Embryonic facial prominence (tissue), 1 donor: ENCODE measurements at regions not wholly inside any gene's neighbourhood (a gene's known extent, or its start where the extent isn't known, plus 50 kb on each side); places are given as distances from the start of the nearest gene placed in this dataset.

Experiments
- DNase-seq: peaks from one replicate; pipeline ENCODE4 v3.0.0-alpha.2; 2016; ENCODE audit errors: extremely low spot score

- DNase-seq, result no peak
Measured at GRCh38 chr3:178437236-178437635, 99.0 kb upstream of the KCNMB2 start.

GRCh38 chr3:178439504-178439903, 96.7 kb upstream of the KCNMB2 start:
- DNase-seq, result no peak

- DNase-seq, result no peak
Measured at GRCh38 chr3:178440043-178440442, 96.2 kb upstream of the KCNMB2 start.

- DNase-seq, result no peak
Measured at GRCh38 chr3:178443634-178444033, 92.6 kb upstream of the KCNMB2 start.

- DNase-seq, result no peak
Measured at GRCh38 chr3:178445139-178445538, 91.1 kb upstream of the KCNMB2 start.

GRCh38 chr3:178446059-178446458, 90.2 kb upstream of the KCNMB2 start:
- no peak for DNase-seq

GRCh38 chr3:178450476-178450875, 85.8 kb upstream of the KCNMB2 start:
- DNase-seq, result no peak

- no peak for DNase-seq
Measured at GRCh38 chr3:178451799-178452198, 84.4 kb upstream of the KCNMB2 start.

- no peak for DNase-seq
Measured at GRCh38 chr3:178454726-178455125, 81.5 kb upstream of the KCNMB2 start.

GRCh38 chr3:178455226-178455625, 81.0 kb upstream of the KCNMB2 start:
- no peak for DNase-seq

- DNase-seq, result no peak
Measured at GRCh38 chr3:178455946-178456345, 80.3 kb upstream of the KCNMB2 start.

GRCh38 chr3:178456621-178457285, 79.5 kb upstream of the KCNMB2 start:
- DNase-seq, result no peak

- DNase-seq, result no peak
Measured at GRCh38 chr3:178457511-178457910, 78.7 kb upstream of the KCNMB2 start.

GRCh38 chr3:178458313-178459037, 77.8 kb upstream of the KCNMB2 start:
- no peak for DNase-seq

- DNase-seq, result no peak
Measured at GRCh38 chr3:178459038-178459410, 77.2 kb upstream of the KCNMB2 start.

- no peak for DNase-seq
Measured at GRCh38 chr3:178465260-178466180, 70.7 kb upstream of the KCNMB2 start.

GRCh38 chr3:178472941-178473340, 63.3 kb upstream of the KCNMB2 start:
- DNase-seq, result no peak

GRCh38 chr3:178474526-178474925, 61.7 kb upstream of the KCNMB2 start:
- DNase-seq, result no peak

- no peak for DNase-seq
Measured at GRCh38 chr3:178475062-178475461, 61.2 kb upstream of the KCNMB2 start.

GRCh38 chr3:178476886-178477285, 59.4 kb upstream of the KCNMB2 start:
- no peak for DNase-seq

GRCh38 chr3:178479446-178479845, 56.8 kb upstream of the KCNMB2 start:
- DNase-seq, result no peak

GRCh38 chr3:178479860-178480259, 56.4 kb upstream of the KCNMB2 start:
- DNase-seq, result no peak

- no peak for DNase-seq
Measured at GRCh38 chr3:178480274-178480673, 56.0 kb upstream of the KCNMB2 start.
